ENCODE measurements at regions not wholly inside any gene's neighbourhood (a gene's known extent, or its start where the extent isn't known, plus 50 kb on each side); places are given as distances from the start of the nearest gene placed in this dataset.

GRCh38 chr16:9622268-9622667 lies 530.8 kb downstream of the HAPSTR1 start:
- TF ChIP-seq POLR2A (IDR thresholded peaks at IDR 0.05) (no peak), POLR2AphosphoS5 (IDR thresholded peaks at IDR 0.05) (no peak)

Measured in breast epithelium (tissue), 3 donors.